Bone marrow (tissue), 2 donors: ENCODE measurements at regions not wholly inside any gene's neighbourhood (a gene's known extent, or its start where the extent isn't known, plus 50 kb on each side); places are given as distances from the start of the nearest gene placed in this dataset.

Experiments
- DNase-seq, 2 donors: peaks; one replicate each; lab custom pipeline; 2025; lab: John Stamatoyannopoulos, UW

DNA sequence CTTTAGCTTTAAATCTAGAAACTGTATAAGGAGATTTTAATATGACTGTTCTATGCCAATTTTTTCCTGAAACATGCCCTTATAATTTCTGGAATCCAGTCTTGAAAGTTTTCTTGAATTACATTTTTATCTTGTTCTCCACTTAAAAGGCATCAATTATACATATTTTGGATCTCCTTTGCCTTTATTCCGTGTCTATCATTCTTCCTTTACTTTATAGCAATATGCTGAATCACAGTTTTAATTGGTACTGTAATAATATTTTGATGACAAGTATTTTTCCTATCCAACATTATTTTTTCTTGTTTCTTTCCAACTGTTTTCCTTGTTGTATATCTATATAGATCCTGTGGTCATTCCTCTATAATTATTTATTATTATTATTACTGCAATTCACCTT, 361.2 kb downstream of the PIK3R1 start:
- DNase-seq, result no peak

DNA sequence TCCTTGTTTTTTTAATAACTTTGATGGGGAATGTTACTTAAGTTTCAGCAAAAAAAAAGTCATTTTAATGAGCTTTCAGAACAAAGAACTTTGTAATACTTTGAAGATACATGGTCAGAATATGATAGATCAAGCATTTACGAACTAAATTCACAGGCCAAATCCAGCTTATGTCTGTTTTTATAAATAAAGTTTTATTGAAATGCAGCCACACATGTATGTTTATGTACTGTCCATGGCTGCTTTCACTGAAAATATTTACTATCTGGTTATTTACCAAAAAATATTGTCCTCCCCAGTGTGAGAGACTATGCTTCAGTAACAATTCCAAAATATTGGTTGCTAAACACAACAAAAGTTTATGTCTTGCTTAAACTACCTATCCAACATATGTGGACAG, 366.7 kb downstream of the PIK3R1 start:
- DNase-seq, result no peak

DNA sequence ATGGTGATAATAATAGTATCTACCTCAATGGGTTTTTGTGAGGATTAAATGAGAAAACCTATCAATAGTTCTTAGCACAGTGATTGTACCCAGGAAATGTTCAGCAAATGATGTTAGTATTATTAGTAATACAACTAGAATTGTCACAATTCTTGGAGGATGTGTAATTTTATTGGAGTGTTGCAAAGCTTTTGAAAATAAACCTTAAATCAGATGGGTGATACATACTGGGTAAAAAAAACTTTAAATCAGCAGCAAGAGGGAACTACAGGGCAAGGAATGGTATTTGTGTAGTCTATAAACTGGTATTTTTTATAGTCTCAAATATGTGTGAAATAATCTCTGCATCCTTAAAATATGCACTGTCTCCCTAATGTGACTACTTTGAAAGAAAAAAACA, 371.6 kb downstream of the PIK3R1 start:
- no peak for DNase-seq

DNA sequence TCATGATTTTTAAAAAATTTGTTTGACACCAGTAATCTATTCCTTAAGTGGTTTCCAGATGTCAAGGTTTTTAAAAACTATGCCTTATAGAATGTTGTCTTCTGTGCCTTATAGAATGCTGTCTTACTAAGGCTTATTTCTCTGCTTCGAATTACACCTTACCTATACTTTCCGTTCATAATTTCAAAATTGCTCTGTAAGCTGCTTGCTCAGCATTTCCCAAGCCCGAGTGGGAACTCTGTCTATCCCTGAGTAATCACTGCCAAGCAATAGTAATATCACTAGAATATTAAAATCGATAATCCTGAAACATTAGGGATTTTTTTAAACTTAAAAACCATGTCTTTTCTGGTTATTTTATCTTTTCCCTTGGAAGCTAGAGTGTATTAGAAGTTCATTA, 376.3 kb downstream of the PIK3R1 start:
- no peak for DNase-seq

DNA sequence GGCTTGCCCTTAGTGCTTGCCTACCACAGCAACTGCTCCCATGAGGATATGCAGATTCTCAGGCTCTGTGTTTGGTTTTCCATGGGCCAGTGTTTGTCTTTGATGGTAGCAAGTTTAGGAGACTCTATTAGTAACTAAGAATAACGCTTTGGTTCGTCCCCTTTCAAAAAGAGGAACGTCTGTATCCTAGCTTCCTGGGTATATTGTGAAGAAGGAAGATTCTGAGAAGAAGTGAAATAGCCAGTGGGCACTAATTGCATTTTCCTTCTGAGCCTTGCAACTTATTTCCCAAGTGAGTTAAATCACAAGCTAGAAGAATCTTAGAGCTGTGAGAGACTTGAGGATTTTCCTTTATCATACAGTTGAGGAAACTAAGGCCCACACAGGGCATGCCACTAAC, 376.8 kb downstream of the PIK3R1 start:
- DNase-seq, result no peak

DNA sequence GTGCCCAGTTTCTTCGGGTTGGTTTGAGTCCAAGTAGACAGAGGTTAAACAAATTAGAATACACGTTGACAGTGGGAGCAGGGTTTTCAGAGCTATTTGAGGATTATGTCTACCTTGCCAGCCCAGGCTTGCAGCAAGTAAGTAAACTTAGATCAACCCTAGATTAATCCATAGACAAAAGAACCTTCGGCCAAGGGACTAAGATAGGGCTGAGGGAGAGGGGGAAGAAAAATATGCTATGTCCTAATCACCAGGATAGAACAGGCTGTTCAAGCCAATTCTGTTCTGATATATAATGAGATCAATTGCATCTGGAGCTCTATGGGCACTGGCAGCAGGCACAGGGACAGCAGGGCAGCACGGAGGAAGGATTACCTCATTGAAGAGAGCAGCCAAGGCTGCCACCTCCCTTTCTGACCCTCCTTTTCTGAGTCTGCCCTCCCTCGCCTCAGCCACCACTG, 377.7 kb downstream of the PIK3R1 start:
- DNase-seq, result no peak

DNA sequence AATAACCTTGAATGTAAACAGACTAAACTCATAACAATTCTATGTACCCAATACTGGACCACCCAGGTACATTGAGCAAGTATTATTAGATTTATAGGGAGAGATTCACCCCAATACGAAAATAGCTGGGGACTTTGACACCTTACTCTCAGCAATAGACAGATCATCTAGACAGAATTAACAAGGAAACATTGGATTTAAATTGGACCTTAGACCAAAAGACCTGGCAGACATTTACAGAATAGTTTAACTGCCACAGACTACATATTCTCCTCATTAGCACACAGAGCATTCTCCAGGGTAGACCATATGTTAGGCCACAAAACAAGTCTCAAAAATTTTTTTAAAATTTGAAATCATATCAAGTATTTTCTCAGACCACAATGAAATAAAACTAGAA, 397.4 kb downstream of the PIK3R1 start:
- DNase-seq, result no peak

DNA sequence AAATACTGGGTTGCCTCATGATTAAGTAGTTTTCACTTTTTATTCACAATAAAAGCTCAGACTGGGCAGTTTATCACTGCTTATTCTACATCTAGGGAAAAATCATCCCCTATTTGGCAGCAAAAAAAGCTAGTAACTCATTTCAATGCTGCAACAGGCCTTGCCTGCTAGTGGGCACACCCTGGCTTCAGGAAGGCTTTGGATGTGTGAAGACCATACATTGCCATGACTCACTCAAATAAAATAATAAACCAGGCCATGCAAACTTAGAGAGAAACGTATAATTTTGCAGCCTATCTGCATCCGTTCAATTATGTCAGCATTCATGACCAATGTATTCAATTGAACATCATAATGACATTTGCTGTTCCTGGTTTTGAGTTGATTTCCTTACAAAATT, 402.9 kb downstream of the PIK3R1 start:
- DNase-seq, result no peak

DNA sequence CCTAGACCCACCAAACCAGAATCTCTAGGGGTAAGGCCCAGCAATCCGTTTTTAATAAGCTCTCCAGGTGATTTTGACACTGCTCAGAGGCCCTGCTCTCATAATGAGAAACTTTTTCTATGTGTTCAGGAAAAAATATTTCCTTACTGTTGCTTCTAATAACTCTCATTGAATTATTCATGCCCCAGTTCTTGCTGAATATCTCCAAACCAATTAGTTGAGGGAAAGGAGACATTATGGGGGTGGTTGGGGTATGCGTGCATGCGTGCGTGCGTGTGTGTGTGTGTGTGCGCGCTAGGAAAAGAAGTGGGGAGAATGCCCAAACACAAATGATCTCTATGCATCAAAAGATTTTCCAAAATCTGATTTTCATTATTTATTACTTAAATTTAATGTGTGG, 411.4 kb downstream of the PIK3R1 start:
- DNase-seq, result no peak

DNA sequence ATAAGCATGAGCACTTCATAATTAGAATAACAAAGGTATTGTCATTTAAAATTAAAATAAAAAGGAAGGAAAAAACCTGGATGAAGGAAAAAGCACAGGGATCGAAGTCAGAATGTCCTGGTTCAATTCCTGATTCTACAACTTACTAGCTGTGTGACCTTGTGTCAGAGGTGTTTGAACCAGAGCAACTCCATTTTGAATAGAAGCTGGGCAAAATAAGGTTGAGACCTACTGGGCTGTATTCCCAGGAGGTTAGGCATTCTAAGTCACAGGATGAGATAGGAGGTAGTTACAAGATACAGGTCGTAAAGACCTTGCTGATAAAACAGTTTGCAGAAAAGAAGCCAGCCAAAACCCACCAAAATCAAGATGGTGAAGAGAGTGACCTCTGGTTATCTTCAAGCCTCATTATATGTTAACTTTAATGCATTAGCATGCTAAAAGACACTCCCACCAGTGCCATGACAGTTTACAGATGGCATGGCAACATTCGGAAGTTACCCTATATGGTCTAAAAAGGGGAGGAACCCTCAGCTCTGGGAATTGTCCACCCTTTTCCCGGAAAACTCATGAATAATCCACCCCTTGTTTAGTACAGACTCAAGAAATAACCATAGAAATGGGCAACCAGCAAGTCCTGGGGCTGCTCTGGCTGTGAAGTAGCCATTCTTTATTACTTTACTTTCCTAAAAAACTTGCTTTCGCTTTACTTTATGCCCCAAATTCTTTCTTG, 412.7 kb downstream of the PIK3R1 start:
- no peak for DNase-seq

DNA sequence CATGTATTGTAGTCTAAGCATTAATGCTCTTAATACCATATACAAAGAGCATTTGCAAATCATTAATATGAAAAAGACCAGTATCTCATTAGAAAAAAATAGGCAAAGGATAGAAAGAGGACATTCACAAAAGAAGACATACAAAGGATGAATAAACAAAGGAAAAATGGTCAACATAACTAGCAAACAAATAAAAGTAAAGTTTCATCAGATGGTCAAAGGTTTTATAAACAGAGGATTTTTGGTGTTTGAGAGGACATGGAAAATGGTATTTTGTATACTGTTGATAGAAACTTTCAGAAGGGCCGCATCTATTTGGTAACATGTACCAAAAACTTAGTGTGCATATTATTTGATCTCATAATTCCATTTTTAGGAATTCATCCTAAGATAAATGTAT, 414.8 kb downstream of the PIK3R1 start:
- DNase-seq, result no peak

DNA sequence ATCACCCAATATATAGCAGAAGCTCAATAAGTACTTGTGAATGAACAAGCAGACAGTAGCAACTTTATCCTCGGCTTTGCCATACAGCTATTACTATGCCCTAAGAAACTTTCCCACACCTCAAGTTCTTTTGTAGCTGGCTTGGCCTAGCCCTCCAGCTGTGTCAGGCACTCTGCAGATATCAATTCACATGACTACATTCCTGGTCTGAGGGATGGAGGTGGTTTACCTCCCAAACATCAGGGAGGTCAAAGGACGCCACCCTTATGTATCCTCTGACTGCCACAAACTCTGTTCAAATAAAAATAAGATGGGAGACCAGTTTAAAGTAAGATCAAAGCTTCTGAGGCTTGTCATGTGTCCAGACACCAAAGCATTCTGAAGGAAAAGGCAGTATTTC, 416.3 kb downstream of the PIK3R1 start:
- DNase-seq, result no peak

DNA sequence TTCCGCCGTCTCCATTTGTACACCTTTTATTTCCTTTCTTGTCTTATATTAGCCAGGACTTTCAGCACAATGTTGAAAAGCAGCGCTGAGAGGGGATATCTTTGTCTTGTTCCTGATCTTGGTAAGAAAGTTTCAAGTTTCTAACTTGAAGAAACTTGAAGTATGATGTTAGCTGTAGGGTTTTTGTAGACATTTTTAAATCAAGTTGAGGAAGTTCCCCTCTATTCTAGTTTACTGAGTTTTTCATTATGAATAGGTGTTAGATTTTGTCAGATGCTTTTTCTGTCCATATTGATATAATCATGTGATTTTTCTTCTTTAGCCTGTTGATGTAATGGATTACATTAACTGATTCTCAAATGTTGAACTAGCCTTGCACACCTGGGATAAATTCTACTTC, 425.7 kb downstream of the PIK3R1 start:
- DNase-seq, result no peak

DNA sequence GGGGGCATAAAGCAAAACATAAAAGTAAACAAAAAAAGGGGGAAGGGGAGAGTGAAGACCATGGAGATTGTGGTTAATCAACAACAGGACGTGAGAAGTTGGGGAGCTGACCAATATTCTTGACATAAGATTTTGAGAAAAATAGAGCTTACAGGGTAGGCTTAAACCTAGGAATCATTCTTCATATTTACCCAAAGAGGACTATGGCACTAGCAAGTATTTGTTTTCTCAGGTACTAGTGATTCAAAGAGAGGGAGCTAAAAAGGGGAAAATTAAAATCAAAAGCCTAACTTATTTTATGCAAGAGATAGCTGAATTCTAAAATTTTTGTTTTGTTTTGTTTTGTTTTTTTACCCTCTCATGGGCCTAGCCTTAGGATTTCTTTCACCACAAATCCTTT, 427.5 kb downstream of the PIK3R1 start:
- no peak for DNase-seq

DNA sequence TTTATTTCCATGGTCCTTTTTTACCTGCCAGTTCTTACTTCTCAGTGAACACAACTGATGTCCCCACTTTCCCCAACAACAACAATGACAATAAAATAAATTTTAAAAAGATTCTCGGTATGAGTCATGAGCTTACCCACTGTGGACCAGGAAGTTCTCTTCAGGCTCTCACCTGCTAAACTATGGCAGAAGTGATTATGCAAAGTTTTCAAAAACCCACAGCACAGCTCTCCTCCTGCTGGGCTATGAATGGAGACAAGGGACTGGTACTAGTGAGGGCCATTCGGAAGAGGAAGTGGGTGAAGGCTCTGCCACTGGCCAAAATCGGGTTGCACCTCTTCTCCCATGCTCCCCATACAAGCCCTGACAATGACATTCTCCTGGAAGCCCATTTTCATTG, 429.4 kb downstream of the PIK3R1 start:
- DNase-seq, result no peak

DNA sequence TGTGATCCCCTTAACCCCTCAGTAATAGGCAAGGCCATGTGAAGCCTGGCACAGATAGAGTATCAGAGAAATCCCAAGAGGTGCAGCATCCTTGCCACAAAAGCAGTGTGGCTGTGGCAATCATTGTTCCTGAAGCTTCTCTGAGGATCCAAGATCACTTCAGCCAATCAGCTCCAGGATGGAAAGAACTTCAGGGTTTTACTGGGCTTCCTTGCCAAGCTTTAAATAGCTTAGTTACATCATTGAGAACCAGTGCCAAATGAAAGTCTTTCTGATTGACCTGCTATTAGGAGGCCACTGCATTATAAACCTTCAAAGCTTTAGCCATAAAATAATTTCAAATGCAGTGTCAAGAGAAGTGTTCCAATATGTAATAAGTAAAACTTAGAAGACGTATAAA, 430.6 kb downstream of the PIK3R1 start:
- no peak for DNase-seq

DNA sequence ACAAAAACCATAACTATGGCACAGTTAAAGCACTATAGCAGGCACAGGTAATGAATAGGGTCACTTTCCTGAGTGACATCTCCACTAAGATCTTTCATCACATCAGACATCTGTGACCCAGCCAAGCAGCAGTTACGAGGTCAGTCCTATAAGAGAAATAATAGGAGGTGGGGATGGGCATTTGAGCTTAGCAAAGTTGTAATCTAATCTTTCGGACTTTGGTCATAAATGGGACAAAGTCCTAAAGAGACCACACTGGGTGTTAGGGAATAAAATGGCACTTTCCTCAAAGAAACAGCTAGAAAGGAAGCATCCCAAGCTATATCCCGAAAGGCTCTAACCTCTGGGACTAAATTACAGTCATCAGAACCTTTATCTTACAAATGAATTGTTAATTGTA, 432.2 kb downstream of the PIK3R1 start:
- no peak for DNase-seq

DNA sequence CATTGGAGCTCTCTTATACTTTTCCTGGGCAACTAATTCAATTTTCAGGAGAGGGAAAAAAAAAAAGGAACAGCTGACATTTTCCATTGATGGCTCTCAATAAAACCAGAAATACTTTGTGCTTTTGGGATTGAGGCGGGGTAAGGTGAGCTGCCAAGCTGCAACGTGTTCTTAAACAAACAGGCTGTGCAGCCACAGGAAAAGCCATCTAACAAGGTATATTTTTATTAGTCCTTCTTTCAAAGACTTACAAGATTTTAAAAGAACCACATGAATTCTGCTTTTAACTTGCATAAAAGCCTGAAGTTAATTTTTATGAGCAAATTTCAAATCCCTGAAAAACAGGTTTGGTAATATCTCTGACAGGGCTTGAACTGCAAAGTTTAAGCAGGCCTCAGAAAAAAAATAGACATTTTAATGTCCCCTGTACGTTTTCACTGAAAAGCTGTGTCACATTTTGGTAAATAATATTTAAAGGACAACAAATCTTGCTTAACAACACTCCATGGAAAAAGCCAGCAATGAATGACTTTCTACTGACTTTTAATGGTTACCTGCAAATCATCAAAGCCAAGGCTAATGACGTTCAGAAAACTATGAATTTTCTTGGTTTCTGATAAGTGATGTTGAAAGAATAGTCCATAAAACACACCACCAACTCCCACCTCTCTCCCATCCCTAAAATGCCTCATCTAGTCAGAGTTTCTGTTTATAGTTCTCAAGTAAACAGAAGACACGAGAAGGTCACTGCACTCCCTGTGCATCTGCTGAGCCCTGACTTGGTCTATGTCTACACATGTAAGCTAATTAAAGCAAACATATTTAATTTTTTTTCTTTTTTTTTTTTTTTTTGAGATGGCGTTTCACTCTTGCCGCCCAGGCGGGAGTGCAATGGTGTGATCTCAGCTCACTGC, 433.6 kb downstream of the PIK3R1 start:
- no peak for DNase-seq

DNA sequence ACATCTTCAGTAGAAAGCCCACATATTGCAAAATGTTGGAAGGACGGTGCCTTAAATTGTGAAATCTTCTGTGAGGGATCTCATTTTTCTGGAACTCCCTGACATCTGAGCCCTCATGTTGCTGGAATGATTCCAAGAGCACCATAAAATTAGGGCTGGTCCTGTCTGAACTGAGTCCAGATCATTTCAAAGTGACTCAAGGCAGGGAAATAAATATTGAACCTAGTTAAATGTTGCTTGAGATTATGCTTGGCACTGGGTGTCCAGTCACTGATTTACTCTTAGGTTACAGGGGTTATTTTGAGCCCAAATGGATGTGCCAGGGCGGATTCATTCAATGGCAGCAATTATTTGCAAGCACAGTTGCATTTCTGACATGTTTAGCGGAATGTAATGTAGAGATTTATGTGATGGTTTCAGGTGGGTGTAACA, 437.0 kb downstream of the PIK3R1 start:
- no peak for DNase-seq

DNA sequence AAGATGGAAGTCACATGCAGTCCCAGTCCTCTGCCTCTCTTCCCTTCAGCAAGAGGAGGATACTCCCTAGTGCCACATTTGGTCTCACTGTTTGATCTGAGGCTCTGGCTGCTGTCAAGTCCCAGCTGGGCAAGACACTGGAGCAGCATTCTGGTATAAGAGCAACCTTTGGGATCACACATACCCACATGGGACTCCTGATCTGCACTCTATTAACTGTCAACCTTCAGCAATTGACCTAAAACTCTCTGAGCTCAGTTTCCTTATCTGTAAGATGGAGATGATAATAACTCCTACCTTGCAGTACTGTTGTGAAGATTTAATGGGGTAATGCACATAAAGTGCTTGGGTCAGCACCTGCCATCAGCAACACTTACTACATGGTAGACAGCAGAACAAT, 437.9 kb downstream of the PIK3R1 start:
- DNase-seq, result no peak

DNA sequence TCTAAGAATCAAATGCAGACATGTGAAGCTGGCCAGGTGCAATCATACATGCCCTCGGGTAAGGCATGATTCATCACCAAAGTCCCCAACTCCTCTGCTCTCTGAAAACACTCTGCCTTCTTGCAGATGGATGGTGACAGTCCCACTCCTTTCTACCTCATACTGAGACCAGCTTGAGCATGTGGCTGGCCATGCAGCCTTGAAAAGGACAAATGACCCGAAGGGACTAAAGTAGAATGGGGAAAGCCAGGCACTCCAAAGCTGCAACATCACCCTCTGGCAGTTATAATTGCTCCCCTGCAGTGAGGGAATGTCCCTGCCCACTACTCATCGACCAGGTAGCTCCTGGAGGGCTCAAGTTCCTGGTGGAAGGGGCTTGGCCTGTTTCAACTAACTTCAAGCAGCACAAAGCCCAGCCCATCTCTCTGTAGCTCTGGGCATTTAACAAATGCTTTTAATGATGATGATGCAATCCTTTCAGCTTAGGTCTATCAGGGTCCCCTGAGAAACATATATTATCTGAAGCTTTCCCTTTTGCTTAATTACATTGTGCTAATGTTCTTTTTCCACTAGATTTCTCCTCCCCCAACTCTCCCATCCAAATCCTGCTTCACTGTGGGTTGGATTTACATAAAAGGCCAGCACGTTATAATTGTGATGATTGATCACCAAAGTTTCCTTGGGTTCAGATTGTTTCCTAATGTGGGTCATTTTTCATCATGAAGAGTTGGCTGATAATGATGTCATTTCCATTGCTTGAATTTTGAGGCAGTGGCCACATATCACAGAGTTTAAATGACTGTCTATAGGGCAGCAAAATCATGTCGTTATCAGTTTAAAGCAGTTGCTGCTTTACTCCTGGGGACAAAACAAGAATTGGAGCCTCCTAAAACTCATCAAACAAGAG, 436.5 kb upstream of the SLC30A5 start:
- no peak for DNase-seq

DNA sequence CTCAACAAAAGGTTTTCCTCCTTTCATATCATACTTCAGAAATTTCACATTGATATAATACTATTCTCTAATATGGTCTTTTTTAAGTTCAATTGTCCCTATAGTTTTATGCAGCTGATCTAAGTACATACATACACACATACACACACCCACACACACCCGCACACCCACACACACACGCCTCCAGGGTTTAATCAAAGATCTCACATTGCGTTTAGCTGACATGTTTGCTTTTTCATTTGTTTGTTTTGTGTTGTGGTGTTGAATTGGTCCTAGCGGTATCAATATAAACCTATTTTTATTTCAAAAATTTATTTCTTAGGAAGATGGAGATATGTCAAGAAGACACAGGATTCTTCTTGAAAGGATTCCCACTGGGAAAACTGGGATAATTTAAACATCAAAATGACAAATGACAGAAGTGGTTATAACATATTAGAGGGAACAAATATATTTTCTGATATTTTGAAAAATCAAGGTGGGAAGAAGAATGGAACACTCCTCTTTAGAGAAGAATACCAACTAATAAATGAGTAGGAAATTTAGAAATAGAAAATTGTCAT, 434.9 kb upstream of the SLC30A5 start:
- no peak for DNase-seq
